ENCODE measurements at regions not wholly inside any gene's neighbourhood (a gene's known extent, or its start where the extent isn't known, plus 50 kb on each side); places are given as distances from the start of the nearest gene placed in this dataset.

DNA sequence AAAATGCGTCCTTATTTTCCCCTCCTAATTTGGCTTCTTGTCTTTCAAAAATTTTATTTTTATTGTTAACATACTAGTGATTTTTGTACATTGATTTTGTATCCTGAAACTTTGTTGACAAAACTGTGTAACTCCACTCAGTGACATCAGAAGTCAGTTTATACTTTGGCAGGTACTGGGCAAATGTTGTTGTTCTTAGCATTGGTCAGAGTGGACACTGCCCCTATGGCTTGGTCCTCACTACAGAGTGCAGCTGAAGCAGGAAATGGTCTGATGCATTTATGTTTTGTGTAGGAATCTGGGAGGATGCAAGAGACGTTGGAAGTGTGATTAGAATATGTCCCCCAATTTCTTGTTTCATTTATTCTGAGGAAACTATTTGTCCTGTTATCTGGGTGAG is 205.5 kb upstream of the CENPE start:
- Histone ChIP-seq H4K20me1 (ENCODE audit: insufficient read depth, low read length) (no peaks in the 10 kb centered on the region), H3K9me3 (ENCODE audit: low read length) (no peaks in the 10 kb centered on the region), H3K36me3 (ENCODE audit: insufficient read depth, low read length) (no peaks in the 10 kb centered on the region), H3K9me2 (ENCODE audit: low read depth, low read length) (no peaks in the 10 kb centered on the region), H3K27ac (ENCODE audit: low read depth, low read length, poor library complexity, severe bottlenecking) (no peak overlapping the region), H3K4me2 (ENCODE audit: low read length) (no peak overlapping the region), H2AFZ (ENCODE audit: low read length) (no peak overlapping the region), H3K27me3 (ENCODE audit: insufficient read depth, low read length) (no peaks in the 10 kb centered on the region), H3K79me2 (ENCODE audit: insufficient read depth, low read length) (no peaks in the 10 kb centered on the region), H3F3A (ENCODE audit: insufficient read depth, low read length) (no peaks in the 10 kb centered on the region), H3K4me1 (ENCODE audit: insufficient read depth, low read length, severe bottlenecking) (no peaks in the 10 kb centered on the region), H3K9ac (ENCODE audit: low read length) (no peak overlapping the region), H3K4me3 (ENCODE audit: low read depth, low read length, poor library complexity, severe bottlenecking) (no peak overlapping the region)
- no peak for TF ChIP-seq EZH2 (IDR thresholded peaks at IDR 0.05; ENCODE audit: borderline replicate concordance, low read length)
- TF ChIP-seq, protein P1, sequence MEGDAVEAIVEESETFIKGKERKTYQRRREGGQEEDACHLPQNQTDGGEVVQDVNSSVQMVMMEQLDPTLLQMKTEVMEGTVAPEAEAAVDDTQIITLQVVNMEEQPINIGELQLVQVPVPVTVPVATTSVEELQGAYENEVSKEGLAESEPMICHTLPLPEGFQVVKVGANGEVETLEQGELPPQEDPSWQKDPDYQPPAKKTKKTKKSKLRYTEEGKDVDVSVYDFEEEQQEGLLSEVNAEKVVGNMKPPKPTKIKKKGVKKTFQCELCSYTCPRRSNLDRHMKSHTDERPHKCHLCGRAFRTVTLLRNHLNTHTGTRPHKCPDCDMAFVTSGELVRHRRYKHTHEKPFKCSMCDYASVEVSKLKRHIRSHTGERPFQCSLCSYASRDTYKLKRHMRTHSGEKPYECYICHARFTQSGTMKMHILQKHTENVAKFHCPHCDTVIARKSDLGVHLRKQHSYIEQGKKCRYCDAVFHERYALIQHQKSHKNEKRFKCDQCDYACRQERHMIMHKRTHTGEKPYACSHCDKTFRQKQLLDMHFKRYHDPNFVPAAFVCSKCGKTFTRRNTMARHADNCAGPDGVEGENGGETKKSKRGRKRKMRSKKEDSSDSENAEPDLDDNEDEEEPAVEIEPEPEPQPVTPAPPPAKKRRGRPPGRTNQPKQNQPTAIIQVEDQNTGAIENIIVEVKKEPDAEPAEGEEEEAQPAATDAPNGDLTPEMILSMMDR (IDR thresholded peaks at IDR 0.05; ENCODE audit: low read length), result no peak

DNA sequence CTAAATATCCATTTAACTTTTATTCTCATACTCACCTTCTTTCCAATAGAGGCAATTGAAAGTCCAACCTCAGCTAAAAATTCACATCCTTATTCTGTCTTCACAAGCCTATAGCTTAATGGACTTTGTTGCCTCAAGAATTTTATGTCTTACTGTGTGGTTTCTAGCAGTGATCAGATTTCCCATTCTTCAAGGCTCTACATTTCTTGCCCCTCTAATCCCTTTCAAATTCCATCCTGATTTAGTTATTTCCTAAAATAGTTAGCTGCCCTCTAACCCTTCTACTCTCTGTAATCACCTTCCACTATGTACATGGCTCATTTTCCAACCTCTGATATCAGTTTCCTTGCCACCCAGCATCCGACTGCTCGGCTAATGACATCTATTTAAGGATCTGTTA is 204.1 kb upstream of the CENPE start:
- no peak overlapping the region for H2AFZ ChIP-seq (ENCODE audit: low read length)
- TF ChIP-seq, protein P1 (IDR thresholded peaks at IDR 0.05; ENCODE audit: low read length), result no peak
- TF ChIP-seq EZH2 (IDR thresholded peaks at IDR 0.05; ENCODE audit: borderline replicate concordance, low read length), result no peak

DNA sequence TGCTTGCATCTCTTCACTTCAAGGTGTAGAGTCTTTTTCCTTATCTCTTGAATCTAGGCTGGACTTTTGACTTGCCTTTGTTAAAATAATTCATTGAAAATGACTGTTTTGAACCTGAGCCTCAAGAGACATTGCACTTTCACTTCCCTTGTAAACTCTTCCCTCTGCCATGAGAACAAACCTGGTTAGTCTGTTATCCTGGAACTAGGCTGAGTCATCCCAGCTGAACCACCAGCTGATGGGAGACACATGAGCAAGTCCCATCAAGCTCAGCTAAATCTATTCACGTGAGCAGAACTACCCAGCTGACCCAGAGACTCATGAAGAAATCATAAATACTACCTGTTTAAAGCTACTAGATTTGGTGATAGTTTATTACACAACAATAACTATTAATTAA is 202.3 kb upstream of the CENPE start:
- H3K36me3 ChIP-seq (ENCODE audit: insufficient read depth, low read length), result no peaks in the 10 kb centered on the region
- no peaks in the 10 kb centered on the region for H3K9me2 ChIP-seq (ENCODE audit: low read depth, low read length)
- no peak overlapping the region for H3K27ac ChIP-seq (ENCODE audit: low read depth, low read length, poor library complexity, severe bottlenecking)
- H3K9ac ChIP-seq (ENCODE audit: low read length), result no peak overlapping the region
- no peaks in the 10 kb centered on the region for H3K9me3 ChIP-seq (ENCODE audit: low read length)
- H3K79me2 ChIP-seq (ENCODE audit: insufficient read depth, low read length), result no peaks in the 10 kb centered on the region
- H3K4me1 ChIP-seq (ENCODE audit: insufficient read depth, low read length, severe bottlenecking), result no peaks in the 10 kb centered on the region
- no peak overlapping the region for H3K4me2 ChIP-seq (ENCODE audit: low read length)
- no peaks in the 10 kb centered on the region for H3F3A ChIP-seq (ENCODE audit: insufficient read depth, low read length)
- H2AFZ ChIP-seq (ENCODE audit: low read length), result no peak overlapping the region
- H3K4me3 ChIP-seq (ENCODE audit: low read depth, low read length, poor library complexity, severe bottlenecking), result no peak overlapping the region
- H4K20me1 ChIP-seq (ENCODE audit: insufficient read depth, low read length), result no peaks in the 10 kb centered on the region
- TF ChIP-seq EZH2 (IDR thresholded peaks at IDR 0.05; ENCODE audit: borderline replicate concordance, low read length), result no peak
- TF ChIP-seq, protein P1 (IDR thresholded peaks at IDR 0.05; ENCODE audit: low read length), result no peak
- H3K27me3 ChIP-seq (ENCODE audit: insufficient read depth, low read length), result no peaks in the 10 kb centered on the region

More for the DNA sequence above, 204.1 kb upstream of the CENPE start:
- Histone ChIP-seq H4K20me1 (ENCODE audit: insufficient read depth, low read length) (no peaks in the 10 kb centered on the region), H3K9me2 (ENCODE audit: low read depth, low read length) (no peaks in the 10 kb centered on the region), H3K4me2 (ENCODE audit: low read length) (no peak overlapping the region), H3K4me3 (ENCODE audit: low read depth, low read length, poor library complexity, severe bottlenecking) (no peak overlapping the region), H3K4me1 (ENCODE audit: insufficient read depth, low read length, severe bottlenecking) (no peaks in the 10 kb centered on the region), H3K9me3 (ENCODE audit: low read length) (no peaks in the 10 kb centered on the region), H3K79me2 (ENCODE audit: insufficient read depth, low read length) (no peaks in the 10 kb centered on the region), H3K36me3 (ENCODE audit: insufficient read depth, low read length) (no peaks in the 10 kb centered on the region), H3K9ac (ENCODE audit: low read length) (no peak overlapping the region), H3F3A (ENCODE audit: insufficient read depth, low read length) (no peaks in the 10 kb centered on the region), H3K27ac (ENCODE audit: low read depth, low read length, poor library complexity, severe bottlenecking) (no peak overlapping the region), H3K27me3 (ENCODE audit: insufficient read depth, low read length) (no peaks in the 10 kb centered on the region)

Measured in OCI-LY1 (cell line).